ENCODE measurements at regions not wholly inside any gene's neighbourhood (a gene's known extent, or its start where the extent isn't known, plus 50 kb on each side); places are given as distances from the start of the nearest gene placed in this dataset.

DNA sequence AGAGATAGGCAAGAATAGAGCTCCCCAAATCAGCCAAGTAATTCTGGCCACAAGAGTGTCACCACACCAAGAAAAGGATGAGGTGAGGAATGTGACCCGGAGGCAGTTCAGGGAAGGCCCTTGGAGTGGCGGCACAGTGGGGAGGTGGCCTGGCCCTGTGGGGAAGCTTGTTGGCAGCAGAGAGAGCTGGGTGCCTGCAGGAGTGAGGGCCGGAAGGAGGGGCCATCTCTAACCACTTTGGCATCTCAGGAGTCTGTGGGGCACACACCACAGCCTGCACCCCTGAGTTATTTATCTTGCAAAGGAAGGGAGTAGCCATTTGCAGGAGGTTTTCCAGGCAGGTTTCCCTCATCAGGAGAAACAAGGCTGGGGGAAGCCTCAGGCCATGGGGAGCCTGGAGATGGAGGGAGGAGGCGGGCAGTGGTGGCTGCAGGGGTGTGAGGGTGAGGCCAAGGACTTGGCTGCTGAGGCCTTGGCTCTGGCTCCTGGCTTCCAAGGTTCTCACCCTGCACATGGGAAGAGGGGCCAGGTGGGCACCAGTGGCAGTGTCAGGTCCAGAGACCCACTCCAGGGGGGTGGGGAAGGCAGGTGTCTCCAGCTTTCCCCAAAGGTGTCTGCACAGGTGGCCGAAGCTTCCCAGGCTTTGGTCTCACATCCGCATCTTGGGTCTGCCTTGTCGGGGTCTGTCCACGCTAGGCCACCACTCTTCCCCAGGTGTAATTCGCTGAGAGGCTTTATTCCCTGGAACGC lies 370.2 kb downstream of the CTTN start:
- Mint-ChIP-seq H3K4me1 (ENCODE audit: low read depth, unreplicated experiment) (no peaks in the 10 kb centered on the region), H3K4me3 (ENCODE audit: low read depth, unreplicated experiment) (no peak overlapping the region), H3K27me3 (ENCODE audit: unreplicated experiment) (no peaks in the 10 kb centered on the region), H3K36me3 (ENCODE audit: insufficient read depth, unreplicated experiment) (peaks cover 15% of the 10 kb centered on the region), H3K9me3 (ENCODE audit: low read depth, unreplicated experiment) (peaks cover 5% of the 10 kb centered on the region), H3K27ac (ENCODE audit: unreplicated experiment) (no peak overlapping the region)
- no peak for DNase-seq
- TF ChIP-seq, protein P1, sequence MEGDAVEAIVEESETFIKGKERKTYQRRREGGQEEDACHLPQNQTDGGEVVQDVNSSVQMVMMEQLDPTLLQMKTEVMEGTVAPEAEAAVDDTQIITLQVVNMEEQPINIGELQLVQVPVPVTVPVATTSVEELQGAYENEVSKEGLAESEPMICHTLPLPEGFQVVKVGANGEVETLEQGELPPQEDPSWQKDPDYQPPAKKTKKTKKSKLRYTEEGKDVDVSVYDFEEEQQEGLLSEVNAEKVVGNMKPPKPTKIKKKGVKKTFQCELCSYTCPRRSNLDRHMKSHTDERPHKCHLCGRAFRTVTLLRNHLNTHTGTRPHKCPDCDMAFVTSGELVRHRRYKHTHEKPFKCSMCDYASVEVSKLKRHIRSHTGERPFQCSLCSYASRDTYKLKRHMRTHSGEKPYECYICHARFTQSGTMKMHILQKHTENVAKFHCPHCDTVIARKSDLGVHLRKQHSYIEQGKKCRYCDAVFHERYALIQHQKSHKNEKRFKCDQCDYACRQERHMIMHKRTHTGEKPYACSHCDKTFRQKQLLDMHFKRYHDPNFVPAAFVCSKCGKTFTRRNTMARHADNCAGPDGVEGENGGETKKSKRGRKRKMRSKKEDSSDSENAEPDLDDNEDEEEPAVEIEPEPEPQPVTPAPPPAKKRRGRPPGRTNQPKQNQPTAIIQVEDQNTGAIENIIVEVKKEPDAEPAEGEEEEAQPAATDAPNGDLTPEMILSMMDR (IDR thresholded peaks at IDR 0.05; ENCODE audit: unreplicated experiment) = no peak
- no TSS peak for BruUV-seq (replicated peaks)
- CTCF ChIA-PET = no interaction called here
- intact Hi-C loops (cut with micrococcal nuclease; ENCODE audit: unreplicated experiment) = no loop called here

GRCh38 chr11:70769106-70769505 lies 370.8 kb downstream of the CTTN start:
- intact Hi-C loops (cut with micrococcal nuclease; ENCODE audit: unreplicated experiment) = no loop called here
- H3K36me3 Mint-ChIP-seq (ENCODE audit: insufficient read depth, unreplicated experiment) = peaks cover 15% of the 10 kb centered on the region
- peaks cover 7% of the 10 kb centered on the region for H3K9me3 Mint-ChIP-seq (ENCODE audit: low read depth, unreplicated experiment)
- H3K27me3 Mint-ChIP-seq (ENCODE audit: unreplicated experiment) = no peaks in the 10 kb centered on the region
- no peak for DNase-seq
- TF ChIP-seq, protein P1 (IDR thresholded peaks at IDR 0.05; ENCODE audit: unreplicated experiment) = no peak
- CTCF ChIA-PET = no interaction called here
- H3K4me1 Mint-ChIP-seq (ENCODE audit: low read depth, unreplicated experiment) = no peaks in the 10 kb centered on the region
- H3K4me3 Mint-ChIP-seq (ENCODE audit: low read depth, unreplicated experiment) = no peak overlapping the region
- no peak overlapping the region for H3K27ac Mint-ChIP-seq (ENCODE audit: unreplicated experiment)
- BruUV-seq (replicated peaks) = no TSS peak

- no peaks in the 10 kb centered on the region for H3K4me1 Mint-ChIP-seq (ENCODE audit: low read depth, unreplicated experiment)
- DNase-seq = no peak
- TF ChIP-seq, protein P1 (IDR thresholded peaks at IDR 0.05; ENCODE audit: unreplicated experiment) = no peak
- CTCF ChIA-PET = no interaction called here
- no TSS peak for BruUV-seq (replicated peaks)
- intact Hi-C loops (cut with micrococcal nuclease; ENCODE audit: unreplicated experiment) = no loop called here
- H3K27ac Mint-ChIP-seq (ENCODE audit: unreplicated experiment) = no peak overlapping the region
- peaks cover 15% of the 10 kb centered on the region for H3K36me3 Mint-ChIP-seq (ENCODE audit: insufficient read depth, unreplicated experiment)
- no peaks in the 10 kb centered on the region for H3K27me3 Mint-ChIP-seq (ENCODE audit: unreplicated experiment)
- H3K9me3 Mint-ChIP-seq (ENCODE audit: low read depth, unreplicated experiment) = peaks cover 7% of the 10 kb centered on the region
- no peak overlapping the region for H3K4me3 Mint-ChIP-seq (ENCODE audit: low read depth, unreplicated experiment)
These were observed 371.2 kb downstream of the CTTN start for GRCh38 chr11:70769521-70769920.

GRCh38 chr11:70771099-70771885 lies 373.0 kb downstream of the CTTN start:
- Mint-ChIP-seq H3K9me3 (ENCODE audit: low read depth, unreplicated experiment) (peaks cover 4% of the 10 kb centered on the region), H3K4me1 (ENCODE audit: low read depth, unreplicated experiment) (no peaks in the 10 kb centered on the region), H3K4me3 (ENCODE audit: low read depth, unreplicated experiment) (no peak overlapping the region), H3K27ac (ENCODE audit: unreplicated experiment) (no peak overlapping the region), H3K27me3 (ENCODE audit: unreplicated experiment) (no peaks in the 10 kb centered on the region), H3K36me3 (ENCODE audit: insufficient read depth, unreplicated experiment) (peaks cover 15% of the 10 kb centered on the region)
- intact Hi-C loops (cut with micrococcal nuclease; ENCODE audit: unreplicated experiment) = no loop called here
- no peak for DNase-seq
- BruUV-seq (replicated peaks) = no TSS peak
- TF ChIP-seq, protein P1 (IDR thresholded peaks at IDR 0.05; ENCODE audit: unreplicated experiment) = no peak
- CTCF ChIA-PET = no interaction called here

Measured in Calu3 (cell line).